ENCODE measurements at regions not wholly inside any gene's neighbourhood (a gene's known extent, or its start where the extent isn't known, plus 50 kb on each side); places are given as distances from the start of the nearest gene placed in this dataset.

GRCh38 chr12:116402163-116402939 is 124.9 kb upstream of the MED13L start:
- no peak for ATAC-seq
- no peak for DNase-seq

GRCh38 chr12:116403546-116403945 is 126.1 kb upstream of the MED13L start:
- no peak for DNase-seq
- no peak for ATAC-seq

GRCh38 chr12:116404247-116404646 is 126.8 kb upstream of the MED13L start:
- ATAC-seq (no peak), DNase-seq (no peak)

- no peak for ATAC-seq
- DNase-seq: no peak
These were observed 127.6 kb upstream of the MED13L start for GRCh38 chr12:116404913-116405611.

GRCh38 chr12:116406529-116406928 is 129.0 kb upstream of the MED13L start:
- DNase-seq (no peak), ATAC-seq (no peak)

- ATAC-seq: no peak
These were observed 131.2 kb upstream of the MED13L start for GRCh38 chr12:116408489-116409250.

GRCh38 chr12:116411977-116412376 is 134.5 kb upstream of the MED13L start:
- DNase-seq (no peak), ATAC-seq (no peak)

More at GRCh38 chr12:116408489-116409250, 131.2 kb upstream of the MED13L start:
- DNase-seq: no peak

GRCh38 chr12:116414891-116415290 is 137.4 kb upstream of the MED13L start:
- DNase-seq: no peak
- no peak for ATAC-seq

GRCh38 chr12:116415408-116416108 is 138.1 kb upstream of the MED13L start:
- no peak for ATAC-seq
- no peak for DNase-seq

GRCh38 chr12:116416166-116416565 is 138.7 kb upstream of the MED13L start:
- DNase-seq (no peak), ATAC-seq (no peak)

GRCh38 chr12:116418551-116418950 is 140.6 kb upstream of the MAP1LC3B2 start:
- ATAC-seq: no peak
- no peak for DNase-seq

- ATAC-seq (no peak), DNase-seq (no peak)
These were observed 138.8 kb upstream of the MAP1LC3B2 start for GRCh38 chr12:116420227-116420880.

- ATAC-seq: no peak
These were observed 137.2 kb upstream of the MAP1LC3B2 start for GRCh38 chr12:116421785-116422538.

GRCh38 chr12:116423094-116423493 is 136.1 kb upstream of the MAP1LC3B2 start:
- DNase-seq: no peak
- ATAC-seq: no peak

More at GRCh38 chr12:116421785-116422538, 137.2 kb upstream of the MAP1LC3B2 start:
- DNase-seq: no peak

GRCh38 chr12:116425256-116426193 is 133.7 kb upstream of the MAP1LC3B2 start:
- DNase-seq (no peak), ATAC-seq (no peak)

GRCh38 chr12:116426391-116427136 is 132.6 kb upstream of the MAP1LC3B2 start:
- no peak for DNase-seq
- no peak for ATAC-seq

- no peak for ATAC-seq
- no peak for DNase-seq
These were observed 131.8 kb upstream of the MAP1LC3B2 start for GRCh38 chr12:116427200-116427930.

GRCh38 chr12:116429826-116430360 is 129.3 kb upstream of the MAP1LC3B2 start:
- ATAC-seq (no peak), DNase-seq (no peak)

Measured in stimulated activated naive CD8-positive, alpha-beta T cell treated with anti-CD3 and anti-CD28 coated beads, Interleukin-15, Interleukin-2, amounts not matched to agents 100 U/mL and 50 U/mL, for 24 hours (primary cell).